OCI-LY3 (cell line): ENCODE measurements at regions not wholly inside any gene's neighbourhood (a gene's known extent, or its start where the extent isn't known, plus 50 kb on each side); places are given as distances from the start of the nearest gene placed in this dataset.

ENCODE experiments used
- H2AFZ ChIP-seq: fragments of 200-600, 300-600 bp; shearing (Covaris generic); 2 replicates; pipeline ENCODE4 v1.6.0; 2014; ENCODE audit warnings: antibody characterized with exemption, low read depth, low read length
- H3K27ac ChIP-seq: fragments of 200-600, 300-600 bp; sonication (generic); 2 replicates; pipeline ENCODE4 v1.5.1; 2014; ENCODE audit warnings: mild to moderate bottlenecking, low read length, moderate library complexity, mixed read lengths
- H3K27me3 ChIP-seq: fragments of 200-600, 300-600 bp; sonication (generic); 2 replicates; pipeline ENCODE4 v1.6.1; 2014; ENCODE audit warnings: low read depth, low read length, mixed read lengths
- H3K36me3 ChIP-seq: fragments of 200-600, 300-600 bp; sonication (generic); replicated peaks from 2 replicates; pipeline ENCODE3; 2014; ENCODE audit warnings: low read depth, low read length, mixed read lengths
- H3K4me1 ChIP-seq: fragments of 300-600, 200-600 bp; sonication (generic); 2 replicates; pipeline ENCODE4 v1.6.1; 2014; ENCODE audit warnings: low read length, mixed read lengths
- H3K4me2 ChIP-seq: fragments of 200-600, 300-600 bp; sonication (generic); 2 replicates; pipeline ENCODE4 v1.6.1; 2014; ENCODE audit warnings: low read length, mixed read lengths
- H3K4me3 ChIP-seq: fragments of 300-600, 200-600 bp; sonication (generic); 2 replicates; pipeline ENCODE4 v1.5.1; 2014; ENCODE audit warnings: antibody characterized with exemption, mild to moderate bottlenecking, low read length, moderate library complexity
- H3K79me2 ChIP-seq: fragments of 300-600, 200-600 bp; shearing (Covaris generic); 2 replicates; pipeline ENCODE4 v1.6.1; 2014; ENCODE audit warnings: mild to moderate bottlenecking, low read length, mixed read lengths
- H3K9ac ChIP-seq: fragments of 300-600, 200-600 bp; shearing (Covaris generic); 2 replicates; pipeline ENCODE4 v1.6.0; 2014; ENCODE audit warnings: mild to moderate bottlenecking, low read length, moderate library complexity
- H3K9me3 ChIP-seq: fragments of 200-600, 300-600 bp; shearing (Covaris generic); 2 replicates; pipeline ENCODE4 v1.6.1; 2014; ENCODE audit warnings: low read length, mixed read lengths; ENCODE audit not compliant: insufficient read depth
- H4K20me1 ChIP-seq: fragments of 200-600, 300-600 bp; sonication (generic); 2 replicates; pipeline ENCODE4 v1.6.1; 2016; ENCODE audit warnings: low read length, mixed read lengths; ENCODE audit not compliant: insufficient read depth
- EZH2phosphoT487 ChIP-seq: fragments of 200-600 bp; shearing (Covaris generic); IDR thresholded peaks from 2 replicates; pipeline ENCODE4 v1.6.1; 2018; ENCODE audit warnings: antibody characterized with exemption, mixed run types, low read depth
- TF ChIP-seq, protein P1 (sequence below): fragments of 200-600, 300-600 bp; sonication (generic); IDR thresholded peaks from 2 replicates; pipeline ENCODE4 v1.5.1; 2014; ENCODE audit warnings: antibody characterized with exemption, low read length, low read depth

DNA sequence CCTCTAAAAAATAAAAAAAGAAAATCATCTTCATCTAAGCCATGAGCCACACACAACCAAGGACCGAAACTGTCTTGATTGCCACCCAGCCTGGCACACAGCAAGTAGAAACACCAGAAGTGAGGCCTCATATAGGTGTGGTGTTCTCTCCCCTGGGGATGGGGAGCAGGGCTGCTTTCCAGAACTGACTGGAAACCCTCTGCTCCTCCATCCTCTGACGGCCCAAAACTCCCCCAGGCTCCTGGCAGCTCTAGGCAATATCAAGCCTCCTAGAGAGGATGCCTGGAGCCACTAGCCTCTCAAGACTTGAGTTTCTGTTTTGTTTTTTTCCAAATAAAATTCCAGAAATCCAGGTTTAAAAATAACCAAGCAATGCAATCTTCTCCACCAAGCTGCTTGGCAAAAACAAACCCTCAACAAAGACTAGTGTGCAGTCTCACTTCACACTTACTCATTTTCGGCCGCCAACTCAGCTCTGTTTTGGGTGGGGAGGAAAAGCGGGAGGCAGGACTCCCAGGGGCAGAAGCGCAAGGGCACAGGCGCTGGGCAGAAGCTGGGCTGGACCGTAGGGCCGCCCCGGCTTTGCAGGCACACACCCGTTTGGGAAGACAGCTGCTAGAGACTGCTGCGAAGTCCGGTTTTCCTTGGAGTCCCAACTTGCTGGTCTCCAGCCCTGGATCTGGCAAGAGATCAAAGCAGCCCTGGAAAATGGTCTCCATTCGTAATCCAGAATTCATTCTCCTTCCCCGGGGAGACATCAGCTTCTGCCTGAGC is 78.2 kb upstream of the CAPZB start:
- Histone ChIP-seq H3K4me3 (no peak overlapping the region), H3K9ac (no peak overlapping the region)
- no peak for TF ChIP-seq EZH2phosphoT487
- TF ChIP-seq, protein P1, sequence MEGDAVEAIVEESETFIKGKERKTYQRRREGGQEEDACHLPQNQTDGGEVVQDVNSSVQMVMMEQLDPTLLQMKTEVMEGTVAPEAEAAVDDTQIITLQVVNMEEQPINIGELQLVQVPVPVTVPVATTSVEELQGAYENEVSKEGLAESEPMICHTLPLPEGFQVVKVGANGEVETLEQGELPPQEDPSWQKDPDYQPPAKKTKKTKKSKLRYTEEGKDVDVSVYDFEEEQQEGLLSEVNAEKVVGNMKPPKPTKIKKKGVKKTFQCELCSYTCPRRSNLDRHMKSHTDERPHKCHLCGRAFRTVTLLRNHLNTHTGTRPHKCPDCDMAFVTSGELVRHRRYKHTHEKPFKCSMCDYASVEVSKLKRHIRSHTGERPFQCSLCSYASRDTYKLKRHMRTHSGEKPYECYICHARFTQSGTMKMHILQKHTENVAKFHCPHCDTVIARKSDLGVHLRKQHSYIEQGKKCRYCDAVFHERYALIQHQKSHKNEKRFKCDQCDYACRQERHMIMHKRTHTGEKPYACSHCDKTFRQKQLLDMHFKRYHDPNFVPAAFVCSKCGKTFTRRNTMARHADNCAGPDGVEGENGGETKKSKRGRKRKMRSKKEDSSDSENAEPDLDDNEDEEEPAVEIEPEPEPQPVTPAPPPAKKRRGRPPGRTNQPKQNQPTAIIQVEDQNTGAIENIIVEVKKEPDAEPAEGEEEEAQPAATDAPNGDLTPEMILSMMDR, result no peak

DNA sequence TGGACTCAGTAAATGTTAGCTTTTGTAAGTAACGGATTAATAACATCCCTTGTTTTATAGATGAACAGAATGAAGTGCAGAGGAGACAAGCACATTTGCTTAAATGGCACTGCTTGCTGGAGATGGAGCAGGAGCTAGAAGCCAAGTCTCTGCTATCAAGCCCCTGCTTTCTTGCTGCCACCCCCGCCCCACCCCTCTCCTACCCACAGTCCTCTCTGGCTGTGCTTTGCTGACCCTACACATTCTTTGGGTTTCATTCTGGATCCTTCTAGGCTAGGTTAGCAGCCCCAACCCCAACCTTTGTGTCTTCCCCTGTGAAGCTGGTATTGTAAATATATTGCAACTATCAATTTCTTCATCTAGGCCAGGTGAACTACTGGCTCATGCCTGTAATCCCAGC is 77.5 kb upstream of the CAPZB start:
- Histone ChIP-seq H2AFZ (no peak overlapping the region), H3K4me1 (no peaks in the 10 kb centered on the region), H3K36me3 (no peaks in the 10 kb centered on the region), H3K79me2 (no peaks in the 10 kb centered on the region), H3K9ac (no peak overlapping the region), H3K4me3 (no peak overlapping the region), H3K4me2 (no peak overlapping the region), H4K20me1 (no peaks in the 10 kb centered on the region), H3K9me3 (no peaks in the 10 kb centered on the region), H3K27ac (no peak overlapping the region), H3K27me3 (no peaks in the 10 kb centered on the region)
- TF ChIP-seq, protein P1, result no peak
- no peak for TF ChIP-seq EZH2phosphoT487

More for the DNA sequence above, 78.2 kb upstream of the CAPZB start:
- no peaks in the 10 kb centered on the region for H4K20me1 ChIP-seq
- no peaks in the 10 kb centered on the region for H3K4me1 ChIP-seq
- H2AFZ ChIP-seq, result no peak overlapping the region
- no peak overlapping the region for H3K4me2 ChIP-seq
- H3K79me2 ChIP-seq, result no peaks in the 10 kb centered on the region
- H3K27me3 ChIP-seq, result no peaks in the 10 kb centered on the region
- H3K9me3 ChIP-seq, result no peaks in the 10 kb centered on the region
- H3K36me3 ChIP-seq, result no peaks in the 10 kb centered on the region
- H3K27ac ChIP-seq, result no peak overlapping the region

- no peak for TF ChIP-seq EZH2phosphoT487
- TF ChIP-seq, protein P1, result no peak
- Histone ChIP-seq H2AFZ (no peak overlapping the region), H3K9ac (no peak overlapping the region), H3K36me3 (no peaks in the 10 kb centered on the region), H4K20me1 (no peaks in the 10 kb centered on the region), H3K27ac (no peak overlapping the region), H3K9me3 (no peaks in the 10 kb centered on the region), H3K79me2 (no peaks in the 10 kb centered on the region), H3K27me3 (no peaks in the 10 kb centered on the region), H3K4me3 (no peak overlapping the region), H3K4me1 (no peaks in the 10 kb centered on the region), H3K4me2 (no peak overlapping the region)
Observed at GRCh38 chr1:19560480-19560879, 75.1 kb upstream of the CAPZB start.

DNA sequence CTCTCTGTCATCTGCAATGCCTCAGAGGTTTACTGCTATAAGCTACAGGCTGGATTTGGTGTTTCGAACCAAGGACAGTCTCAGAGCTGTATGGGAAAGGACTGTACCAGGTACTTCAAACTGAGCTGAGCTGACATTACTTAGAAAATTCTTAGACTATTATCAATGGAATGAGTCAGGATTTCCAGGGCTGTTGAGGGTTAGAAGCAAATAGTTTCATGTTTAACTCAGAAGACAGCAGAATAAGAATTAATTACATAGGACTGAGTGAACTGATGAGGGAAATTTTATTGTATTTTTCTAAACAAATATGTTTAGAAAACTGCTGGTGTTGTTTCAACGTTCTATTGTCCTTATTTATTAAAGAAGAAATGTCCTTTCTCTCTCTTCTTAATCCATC is 74.3 kb upstream of the CAPZB start:
- no peaks in the 10 kb centered on the region for H4K20me1 ChIP-seq
- H3K9me3 ChIP-seq, result no peaks in the 10 kb centered on the region
- TF ChIP-seq, protein P1, result no peak
- no peak for TF ChIP-seq EZH2phosphoT487
- no peak overlapping the region for H2AFZ ChIP-seq
- H3K27me3 ChIP-seq, result no peaks in the 10 kb centered on the region
- H3K36me3 ChIP-seq, result no peaks in the 10 kb centered on the region
- H3K9ac ChIP-seq, result no peak overlapping the region
- H3K4me2 ChIP-seq, result no peak overlapping the region
- H3K4me1 ChIP-seq, result no peaks in the 10 kb centered on the region
- no peak overlapping the region for H3K27ac ChIP-seq
- H3K79me2 ChIP-seq, result no peaks in the 10 kb centered on the region
- no peak overlapping the region for H3K4me3 ChIP-seq
